ENCODE measurements at regions not wholly inside any gene's neighbourhood (a gene's known extent, or its start where the extent isn't known, plus 50 kb on each side); places are given as distances from the start of the nearest gene placed in this dataset.

- TF ChIP-seq CTCF (IDR thresholded peaks at IDR 0.05; ENCODE audit: low read depth, low read length) (no peak), EZH2phosphoT487 (IDR thresholded peaks at IDR 0.05; ENCODE audit: low read depth) (no peak)
Measured at GRCh38 chr2:181317511-181317910, 139.7 kb upstream of the ITGA4 start.
